GM19240 (cell line): ENCODE measurements at regions not wholly inside any gene's neighbourhood (a gene's known extent, or its start where the extent isn't known, plus 50 kb on each side); places are given as distances from the start of the nearest gene placed in this dataset.
"Not testable (repeated sequence)": the region's sequence is repeated elsewhere in the genome, so short reads cannot be mapped to it uniquely, and the experiment has no call there.

Source experiments
- DNase-seq: peaks from one replicate; pipeline ENCODE4 v3.0.0; 2011; ENCODE audit warnings: low spot score; ENCODE audit not compliant: insufficient read length

DNA sequence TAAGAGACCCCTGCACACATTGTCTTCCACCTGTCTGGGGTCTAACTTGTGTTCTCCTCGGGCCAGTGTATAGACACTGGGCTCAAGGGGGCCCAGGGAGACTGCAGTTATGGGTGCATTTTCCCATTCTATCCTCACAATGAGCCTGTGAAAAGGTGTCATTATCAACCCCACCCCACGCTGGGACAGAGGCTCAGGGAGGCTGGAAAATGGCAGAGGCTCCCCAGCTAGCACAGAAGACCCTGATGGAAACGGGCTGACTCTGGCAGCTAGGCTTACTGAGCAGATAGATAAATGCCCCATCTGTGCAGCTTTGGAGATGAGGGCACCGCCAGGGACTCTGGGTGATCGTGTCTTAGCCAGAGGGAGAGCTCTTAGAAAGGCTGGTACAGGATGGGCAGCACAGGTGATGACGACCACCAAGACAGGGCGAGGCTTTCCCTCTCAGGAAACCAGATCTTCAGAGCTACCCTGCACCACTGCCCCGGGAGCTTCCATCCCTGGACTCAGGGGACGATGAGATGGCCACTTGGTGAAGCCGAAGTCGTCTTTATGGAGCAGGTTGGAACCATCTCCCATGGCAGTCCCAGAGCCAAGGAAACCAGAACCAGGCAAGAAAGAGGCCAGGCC lies 58.2 kb upstream of the CHST15 start:
- no peak for DNase-seq

GRCh38 chr10:124150807-124151417 lies 57.5 kb upstream of the CHST15 start:
- no peak for DNase-seq

DNA sequence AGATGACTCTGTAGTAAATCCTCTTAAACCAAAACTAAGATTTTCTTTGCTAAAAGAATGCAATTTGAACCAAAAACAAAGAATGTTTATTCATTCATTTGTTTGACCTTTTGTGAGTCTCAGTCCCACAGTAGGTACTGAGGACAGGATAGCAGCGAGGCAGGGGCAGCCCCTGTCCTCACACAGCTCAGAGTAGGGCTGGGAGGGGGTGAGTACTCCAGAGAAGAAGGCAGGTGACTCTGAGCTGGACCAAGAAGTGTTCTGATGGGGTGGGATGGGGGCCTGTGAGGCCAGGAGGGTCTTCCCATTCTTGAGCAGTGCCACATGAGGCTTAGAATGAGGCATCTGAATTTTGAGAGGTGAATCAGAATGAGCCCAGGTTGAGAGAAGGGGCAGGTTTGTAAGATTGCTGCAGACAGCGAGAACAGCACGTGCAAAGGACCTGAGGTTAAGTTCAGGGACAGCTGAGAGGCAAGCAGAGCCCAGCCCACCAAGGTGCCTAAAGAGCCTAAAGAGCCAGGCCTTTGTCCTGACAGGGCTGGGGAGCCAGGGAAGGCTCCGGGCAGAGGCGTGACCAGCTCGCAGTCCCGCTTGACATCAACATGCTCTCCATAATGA lies 56.9 kb upstream of the CHST15 start:
- no peak for DNase-seq

DNA sequence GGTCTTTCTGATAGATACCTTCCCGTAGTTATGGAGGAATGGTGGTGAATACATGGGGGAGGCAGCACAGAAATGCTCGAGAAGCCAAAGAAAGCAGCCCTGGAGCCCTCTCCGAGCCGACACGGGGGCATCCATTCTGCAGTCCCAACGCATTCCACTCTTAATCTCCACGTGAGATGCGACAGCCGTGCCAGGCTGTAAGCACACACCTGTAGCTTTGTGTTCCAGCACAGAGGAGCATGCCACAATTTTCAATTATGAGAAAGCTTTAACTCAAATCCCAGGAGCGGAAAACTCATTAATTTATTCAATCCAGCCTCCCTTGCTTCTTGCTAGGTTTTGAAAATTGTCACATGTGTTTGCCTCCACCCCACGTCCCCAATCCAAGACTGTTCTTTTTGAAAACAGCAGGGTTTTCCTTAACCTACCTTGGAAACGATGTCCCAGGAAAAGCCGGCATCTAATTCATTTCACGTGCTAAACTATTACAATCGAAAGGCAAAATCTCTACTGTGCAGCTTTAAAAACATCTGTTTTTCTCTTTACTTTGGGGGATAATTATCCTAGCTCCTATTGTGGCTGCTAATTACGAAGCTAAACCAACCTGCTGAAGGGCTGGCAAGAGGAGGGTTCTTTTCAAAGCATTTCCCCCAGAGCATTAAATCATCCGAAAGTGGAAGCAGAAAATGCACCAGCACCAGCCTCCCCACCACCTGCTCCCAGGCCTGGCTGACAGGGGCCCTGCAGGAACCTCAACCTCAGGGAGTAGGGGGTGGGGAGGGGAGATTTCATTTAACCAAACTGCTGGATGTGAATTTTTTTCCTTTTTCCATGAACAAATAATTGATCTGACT lies 56.0 kb upstream of the CHST15 start:
- DNase-seq = no peak

DNA sequence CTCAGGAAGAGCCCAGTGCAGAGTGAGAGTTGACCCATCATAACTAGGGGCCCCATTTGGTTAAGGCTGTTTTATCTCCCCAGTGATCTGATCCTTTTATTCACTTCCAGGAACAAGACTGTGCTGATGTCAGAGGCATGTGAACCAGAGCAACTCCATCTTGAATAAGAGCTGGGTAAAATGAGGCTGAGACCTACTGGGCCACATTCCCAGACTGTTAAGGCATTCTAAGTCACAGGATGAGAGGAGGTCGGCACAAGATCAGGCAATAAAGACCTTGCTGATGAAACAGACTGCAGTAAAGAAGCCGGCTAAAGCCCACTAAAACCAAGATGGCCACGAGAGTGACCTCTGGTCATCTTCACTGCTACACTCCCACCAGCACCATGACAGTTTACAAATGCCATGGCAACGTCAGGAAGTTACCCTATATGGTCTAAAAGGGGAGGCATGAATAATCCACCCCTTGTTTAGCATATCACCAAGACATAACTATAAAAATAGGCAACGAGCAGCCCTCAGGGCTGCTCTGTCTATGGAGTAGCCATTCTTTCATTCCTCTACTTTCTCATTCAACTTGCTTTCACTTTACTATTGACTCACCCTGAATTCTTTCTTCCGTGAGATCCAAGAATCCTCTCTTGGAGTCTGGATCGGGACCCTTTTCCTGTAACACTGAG lies 55.3 kb upstream of the CHST15 start:
- not testable (repeated sequence) for DNase-seq

GRCh38 chr10:124146483-124146882 lies 53.1 kb upstream of the CHST15 start:
- no peak for DNase-seq

DNA sequence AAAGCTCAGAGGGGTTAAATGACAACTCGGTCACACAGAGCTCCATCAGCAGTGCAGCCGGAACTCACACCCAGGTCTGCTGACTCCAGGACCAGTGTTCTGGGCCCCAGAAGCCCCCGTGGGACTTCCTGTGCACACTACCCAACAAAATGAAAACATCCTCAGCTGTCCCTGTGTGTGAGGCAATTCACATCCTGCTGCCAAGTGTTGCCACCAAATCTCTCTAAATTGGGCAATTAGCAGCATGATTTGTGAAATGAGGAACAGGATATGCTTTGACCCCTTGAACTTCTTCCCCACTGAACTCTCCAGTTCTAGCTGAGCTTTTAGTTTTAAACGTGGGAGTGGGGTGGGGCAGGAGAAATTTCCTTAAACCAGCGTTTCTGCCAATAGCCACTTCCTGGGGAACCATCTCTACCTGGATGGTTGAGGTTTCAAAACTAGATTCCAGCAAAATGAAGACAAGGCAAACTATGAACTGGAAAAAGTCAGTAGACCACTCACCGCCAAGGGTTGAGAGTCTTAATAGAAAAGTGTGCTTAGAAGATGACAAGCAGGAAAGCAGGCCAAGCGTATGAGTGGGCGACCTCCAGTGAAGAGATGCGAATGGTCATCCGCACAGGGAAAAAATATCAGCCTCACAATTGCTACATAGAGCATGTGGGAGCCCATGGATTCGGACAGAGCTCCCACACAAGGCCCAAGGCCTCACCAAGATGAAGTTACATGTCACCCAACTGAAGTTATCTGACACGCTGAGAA lies 51.9 kb upstream of the CHST15 start:
- DNase-seq = no peak

DNA sequence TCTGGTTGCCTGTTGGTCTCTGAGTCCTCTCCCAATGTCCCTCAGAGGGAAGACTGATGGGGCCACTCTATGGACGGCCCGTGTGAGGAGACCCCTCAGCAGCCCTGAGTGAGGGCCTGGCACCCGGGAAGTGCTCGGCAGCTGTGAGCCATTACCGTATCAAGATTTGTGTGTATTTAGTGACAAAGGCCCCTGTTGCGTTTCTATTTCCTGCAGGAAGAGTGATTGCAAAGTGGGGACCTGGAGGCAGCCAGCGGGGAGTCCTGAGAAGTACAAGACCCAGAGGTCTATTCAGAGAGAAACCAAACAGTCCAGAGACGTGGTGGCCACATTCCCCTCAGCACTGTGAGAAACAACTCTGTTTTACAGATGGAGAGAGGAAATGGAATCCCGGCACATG lies 51.1 kb upstream of the CHST15 start:
- DNase-seq = no peak

GRCh38 chr10:124143721-124144120 lies 50.3 kb upstream of the CHST15 start:
- DNase-seq = no peak
